ENCODE measurements at regions not wholly inside any gene's neighbourhood (a gene's known extent, or its start where the extent isn't known, plus 50 kb on each side); places are given as distances from the start of the nearest gene placed in this dataset.

GRCh38 chr7:92932450-92932849 lies 96.1 kb upstream of the CDK6 start:
- TF ChIP-seq POLR2AphosphoS5 (IDR thresholded peaks at IDR 0.05) (no peak), CTCF (IDR thresholded peaks at IDR 0.05) (no peak), POLR2A (IDR thresholded peaks at IDR 0.05) (no peak)
